ENCODE measurements at regions not wholly inside any gene's neighbourhood (a gene's known extent, or its start where the extent isn't known, plus 50 kb on each side); places are given as distances from the start of the nearest gene placed in this dataset.
"Not testable (repeated sequence)": the region's sequence is repeated elsewhere in the genome, so short reads cannot be mapped to it uniquely, and the experiment has no call there.

- no peaks in the 10 kb centered on the region for H3K27me3 ChIP-seq (ENCODE audit: control insufficient read depth, insufficient read depth, low read length)
- H2BK120ac ChIP-seq (ENCODE audit: low read depth, low read length): no peak overlapping the region
- WGBS, 2 experiments (ENCODE audit: extremely low coverage in 2 of 2, insufficient read length in 1 of 2): no CpG with 5 or more reads among the region's 3 CpGs
- no peaks in the 10 kb centered on the region for H4K20me1 ChIP-seq (ENCODE audit: insufficient read depth, low read length)
- H3K9me1 ChIP-seq (ENCODE audit: insufficient read depth, low read length): no peaks in the 10 kb centered on the region
- H3K79me1 ChIP-seq (ENCODE audit: low read depth in 1 of 2, low read length in 2 of 2): no peaks in the 10 kb centered on the region
- no peak overlapping the region for H3K18ac ChIP-seq (ENCODE audit: low read depth, low read length)
- no peak overlapping the region for H3K4me3 ChIP-seq (ENCODE audit: insufficient read depth, low read depth, low read length)
- no peak overlapping the region for H3K4me2 ChIP-seq (ENCODE audit: low read depth, low read length)
- H2AK5ac ChIP-seq (ENCODE audit: low read depth, low read length): no peak overlapping the region
- in situ Hi-C loops (cut with MboI; ENCODE audit: low sequenced_read_pairs): no loop called here
- no peak overlapping the region for H2AFZ ChIP-seq (replicated peaks; ENCODE audit: low read length, poor library complexity)
- no peak overlapping the region for H3K4ac ChIP-seq (ENCODE audit: low read depth, low read length)
- H3K4me1 ChIP-seq (ENCODE audit: control insufficient read depth, insufficient read depth, low read length): no peaks in the 10 kb centered on the region
- no TSS peak for BruUV-seq (replicated peaks)
- H2BK5ac ChIP-seq (ENCODE audit: low read depth, low read length, poor library complexity, severe bottlenecking): no peak overlapping the region
- no peaks in the 10 kb centered on the region for H3K36me3 ChIP-seq (ENCODE audit: control insufficient read depth, insufficient read depth, low read length)
- intact Hi-C loops (cut with micrococcal nuclease): no loop called here
- CTCF ChIA-PET: no interaction called here
- H2BK15ac ChIP-seq (ENCODE audit: low read depth, low read length): no peak overlapping the region
- no peak overlapping the region for H4K8ac ChIP-seq (ENCODE audit: low read depth in 2 of 2, low read length in 2 of 2)
- TF ChIP-seq USF2 (IDR thresholded peaks at IDR 0.05; ENCODE audit: low read depth, low read length) (no peak), RAD21 (IDR thresholded peaks at IDR 0.05; ENCODE audit: low read length) (no peak), CHD1 (IDR thresholded peaks at IDR 0.05; ENCODE audit: low read depth, low read length) (no peak), POLR2A (IDR thresholded peaks at IDR 0.05; ENCODE audit: low read depth, low read length) (no peak), RFX5 (IDR thresholded peaks at IDR 0.05; ENCODE audit: low read depth, low read length) (no peak)
- H2AK9ac ChIP-seq (replicated peaks; ENCODE audit: low read depth, low read length, poor library complexity): no peak overlapping the region
- no peak overlapping the region for H4K5ac ChIP-seq (ENCODE audit: low read depth, low read length)
- DNase-seq: no peak
- H3K27ac ChIP-seq (ENCODE audit: insufficient read depth, low read length): no peak overlapping the region
- POLR2A ChIA-PET (ENCODE audit: unreplicated experiment): no interaction called here
- no peak overlapping the region for H3K56ac ChIP-seq (ENCODE audit: extremely low read depth, insufficient read depth, low read length)
- no peak overlapping the region for H3K14ac ChIP-seq (replicated peaks; ENCODE audit: low read depth, low read length)
- H2BK20ac ChIP-seq (ENCODE audit: low read depth, low read length): no peak overlapping the region
- no peak overlapping the region for H3K23ac ChIP-seq (ENCODE audit: low read depth, low read length)
- no peak overlapping the region for H3K9ac ChIP-seq (ENCODE audit: low read depth, low read length)
- no peak for ATAC-seq (ENCODE audit: low read depth)
- H4K91ac ChIP-seq (ENCODE audit: insufficient read depth, low read depth, low read length): no peak overlapping the region
- H3K9me3 ChIP-seq (ENCODE audit: control insufficient read depth, insufficient read depth, low read length): 0 out of 2 replicates have a peak, but pooled peaks cover 2% of the 10 kb centered on the region
- dilution Hi-C loops (cut with HindIII; ENCODE audit: low sequenced_read_pairs, unreplicated experiment): no loop called here
Measured at GRCh38 chr4:11069083-11069482, 359.6 kb downstream of the HS3ST1 start.

- H2BK20ac ChIP-seq (ENCODE audit: low read depth, low read length); H4K8ac ChIP-seq (ENCODE audit: low read depth in 2 of 2, low read length in 2 of 2); ATAC-seq (ENCODE audit: low read depth); H2BK120ac ChIP-seq (ENCODE audit: low read depth, low read length); H3K18ac ChIP-seq (ENCODE audit: low read depth, low read length); H3K27ac ChIP-seq (ENCODE audit: insufficient read depth, low read length); H3K9ac ChIP-seq (ENCODE audit: low read depth, low read length); H3K27me3 ChIP-seq (ENCODE audit: control insufficient read depth, insufficient read depth, low read length); H2AFZ ChIP-seq (replicated peaks; ENCODE audit: low read length, poor library complexity); H3K9me3 ChIP-seq (ENCODE audit: control insufficient read depth, insufficient read depth, low read length); H3K14ac ChIP-seq (replicated peaks; ENCODE audit: low read depth, low read length); H3K36me3 ChIP-seq (ENCODE audit: control insufficient read depth, insufficient read depth, low read length); H2BK5ac ChIP-seq (ENCODE audit: low read depth, low read length, poor library complexity, severe bottlenecking); H4K5ac ChIP-seq (ENCODE audit: low read depth, low read length); H2AK5ac ChIP-seq (ENCODE audit: low read depth, low read length); H3K9me1 ChIP-seq (ENCODE audit: insufficient read depth, low read length); H2BK15ac ChIP-seq (ENCODE audit: low read depth, low read length); BruUV-seq (replicated peaks); H2AK9ac ChIP-seq (replicated peaks; ENCODE audit: low read depth, low read length, poor library complexity); H4K20me1 ChIP-seq (ENCODE audit: insufficient read depth, low read length); H3K4me1 ChIP-seq (ENCODE audit: control insufficient read depth, insufficient read depth, low read length); H3K4me3 ChIP-seq (ENCODE audit: insufficient read depth, low read depth, low read length); H3K79me1 ChIP-seq (ENCODE audit: low read depth in 1 of 2, low read length in 2 of 2); dilution Hi-C loops (cut with HindIII; ENCODE audit: low sequenced_read_pairs, unreplicated experiment); H3K4ac ChIP-seq (ENCODE audit: low read depth, low read length); DNase-seq; CTCF ChIA-PET; POLR2A ChIA-PET (ENCODE audit: unreplicated experiment); H3K23ac ChIP-seq (ENCODE audit: low read depth, low read length); in situ Hi-C loops (cut with MboI; ENCODE audit: low sequenced_read_pairs); H4K91ac ChIP-seq (ENCODE audit: insufficient read depth, low read depth, low read length); H3K56ac ChIP-seq (ENCODE audit: extremely low read depth, insufficient read depth, low read length); H3K4me2 ChIP-seq (ENCODE audit: low read depth, low read length); intact Hi-C loops (cut with micrococcal nuclease): not testable (repeated sequence)
- WGBS, 2 experiments (ENCODE audit: extremely low coverage in 2 of 2, insufficient read length in 1 of 2): 74% methylated on average over 6 of the region's 22 CpGs; no CpG with 5 or more reads in 1 of the 2 experiments
Measured at GRCh38 chr4:11066584-11066983, 362.1 kb downstream of the HS3ST1 start.

Measured in IMR-90 (cell line).